ENCODE measurements at regions not wholly inside any gene's neighbourhood (a gene's known extent, or its start where the extent isn't known, plus 50 kb on each side); places are given as distances from the start of the nearest gene placed in this dataset.

DNA sequence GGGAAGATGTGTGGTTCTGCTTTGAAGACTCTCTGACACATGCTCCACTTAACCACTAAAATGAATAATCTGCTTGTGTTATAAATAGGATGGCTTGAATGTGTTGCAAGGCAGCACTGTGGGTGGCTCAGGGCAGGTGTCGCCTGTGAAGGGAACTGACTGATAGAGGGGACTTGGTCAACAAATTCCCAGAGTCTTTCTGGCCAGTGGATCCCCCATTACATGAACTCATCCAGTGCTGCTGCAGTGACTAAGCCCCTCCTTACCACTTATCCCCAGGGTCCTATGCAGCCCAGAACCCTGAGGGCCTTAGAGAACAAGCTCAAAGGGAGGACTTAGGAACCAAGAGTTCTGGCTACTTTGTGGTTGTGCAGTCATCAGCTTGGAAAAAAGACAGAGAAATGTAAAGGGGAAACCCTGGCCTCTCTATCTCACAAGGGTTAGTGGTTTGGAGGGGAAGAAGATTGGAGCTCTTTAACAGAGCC, 226.2 kb upstream of the TNP1 start:
- H3K4me3 ChIP-seq (ENCODE audit: low read depth, low read length), result no peak overlapping the region
- TF ChIP-seq, protein P1, sequence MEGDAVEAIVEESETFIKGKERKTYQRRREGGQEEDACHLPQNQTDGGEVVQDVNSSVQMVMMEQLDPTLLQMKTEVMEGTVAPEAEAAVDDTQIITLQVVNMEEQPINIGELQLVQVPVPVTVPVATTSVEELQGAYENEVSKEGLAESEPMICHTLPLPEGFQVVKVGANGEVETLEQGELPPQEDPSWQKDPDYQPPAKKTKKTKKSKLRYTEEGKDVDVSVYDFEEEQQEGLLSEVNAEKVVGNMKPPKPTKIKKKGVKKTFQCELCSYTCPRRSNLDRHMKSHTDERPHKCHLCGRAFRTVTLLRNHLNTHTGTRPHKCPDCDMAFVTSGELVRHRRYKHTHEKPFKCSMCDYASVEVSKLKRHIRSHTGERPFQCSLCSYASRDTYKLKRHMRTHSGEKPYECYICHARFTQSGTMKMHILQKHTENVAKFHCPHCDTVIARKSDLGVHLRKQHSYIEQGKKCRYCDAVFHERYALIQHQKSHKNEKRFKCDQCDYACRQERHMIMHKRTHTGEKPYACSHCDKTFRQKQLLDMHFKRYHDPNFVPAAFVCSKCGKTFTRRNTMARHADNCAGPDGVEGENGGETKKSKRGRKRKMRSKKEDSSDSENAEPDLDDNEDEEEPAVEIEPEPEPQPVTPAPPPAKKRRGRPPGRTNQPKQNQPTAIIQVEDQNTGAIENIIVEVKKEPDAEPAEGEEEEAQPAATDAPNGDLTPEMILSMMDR (IDR thresholded peaks at IDR 0.05; ENCODE audit: low read depth, low read length), result no peak

DNA sequence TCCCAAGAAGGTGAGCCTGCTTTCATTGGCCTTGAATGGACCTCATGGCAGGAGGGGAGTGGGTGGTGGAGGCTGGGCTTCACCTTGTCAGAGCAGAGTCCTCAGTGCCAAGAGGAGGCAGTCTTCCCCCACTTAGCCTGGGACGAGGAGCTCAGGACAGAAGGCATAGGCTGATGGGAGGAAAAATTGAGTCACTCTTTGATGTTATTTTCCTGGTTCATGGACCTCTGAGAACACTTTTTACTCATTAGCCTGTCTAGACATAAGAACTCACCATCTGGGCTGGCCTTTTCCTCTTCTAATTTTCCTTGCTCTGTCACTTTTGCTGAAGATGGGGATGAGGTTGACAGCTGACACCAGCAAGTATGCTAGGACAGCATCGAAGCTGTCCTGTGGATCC, 225.7 kb upstream of the TNP1 start:
- no peak overlapping the region for H3K4me3 ChIP-seq (ENCODE audit: low read depth, low read length)
- TF ChIP-seq, protein P1 (IDR thresholded peaks at IDR 0.05; ENCODE audit: low read depth, low read length), result no peak

DNA sequence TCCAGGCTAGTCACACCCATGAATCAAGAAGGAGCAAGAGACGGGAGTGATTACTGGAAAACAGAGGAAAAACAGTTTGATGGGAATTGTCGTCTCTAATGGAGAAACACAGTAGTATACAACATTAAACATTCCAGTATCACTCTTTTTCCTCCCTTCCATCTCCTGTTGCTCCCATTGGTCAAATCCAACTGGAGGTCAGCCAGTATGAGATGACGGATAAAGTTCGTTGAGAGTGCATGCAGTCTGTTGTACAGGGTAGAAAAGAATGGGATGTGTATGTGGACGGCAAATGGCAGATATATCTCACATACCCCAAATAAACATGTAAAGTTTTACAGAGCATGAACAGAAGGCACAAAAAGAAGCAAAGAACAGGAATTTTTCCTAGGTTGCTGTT, 221.9 kb upstream of the TNP1 start:
- no peak overlapping the region for H3K4me3 ChIP-seq (ENCODE audit: low read depth, low read length)
- TF ChIP-seq, protein P1 (IDR thresholded peaks at IDR 0.05; ENCODE audit: low read depth, low read length), result no peak

DNA sequence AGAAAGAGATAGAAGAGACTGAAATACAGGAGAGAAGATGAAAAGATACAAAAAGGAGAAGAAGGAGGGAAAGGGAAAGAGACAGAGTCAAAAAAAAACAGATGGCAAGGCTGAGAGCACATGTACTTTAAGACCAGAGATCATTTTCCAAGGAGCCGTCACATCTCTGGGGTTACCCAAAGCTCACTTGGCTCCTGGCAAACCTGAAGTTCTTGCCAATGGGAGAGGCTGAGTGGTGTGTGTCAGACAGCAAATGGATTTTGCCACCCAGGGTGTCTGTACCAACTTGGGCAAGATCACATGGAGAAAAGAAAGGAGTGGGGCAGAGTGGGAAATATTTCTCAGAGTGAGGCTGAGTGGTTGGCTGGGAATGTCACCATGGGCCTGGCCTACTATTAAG, 219.3 kb upstream of the TNP1 start:
- TF ChIP-seq, protein P1 (IDR thresholded peaks at IDR 0.05; ENCODE audit: low read depth, low read length), result no peak
- H3K4me3 ChIP-seq (ENCODE audit: low read depth, low read length), result no peak overlapping the region

DNA sequence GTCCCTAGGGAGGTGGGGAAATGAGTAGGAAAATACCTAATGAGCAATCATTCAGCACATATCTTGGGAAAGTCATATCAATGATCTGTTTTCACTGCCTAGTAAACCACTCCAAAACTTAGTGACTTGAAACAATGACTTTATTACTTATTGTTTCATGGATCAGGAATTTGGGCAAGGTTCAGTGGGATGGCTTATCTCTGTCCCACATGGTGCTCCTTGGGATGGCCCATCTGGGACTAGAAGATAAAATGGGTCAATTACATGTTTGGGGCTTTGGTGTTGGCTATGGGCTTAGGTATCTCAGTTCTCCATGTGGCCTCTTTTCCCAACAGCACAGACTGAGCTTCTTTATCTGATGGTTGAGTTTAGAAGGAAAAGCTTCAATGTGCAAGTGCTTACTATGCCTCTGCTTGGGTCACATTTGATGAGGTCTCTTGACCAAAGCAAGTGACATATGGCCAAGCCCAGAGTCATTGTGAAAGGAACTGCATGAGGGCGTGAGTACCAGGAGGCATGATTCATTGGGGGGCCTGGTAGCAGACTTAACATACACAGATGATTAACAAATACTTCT, 218.1 kb upstream of the TNP1 start:
- no peak overlapping the region for H3K4me3 ChIP-seq (ENCODE audit: low read depth, low read length)
- TF ChIP-seq, protein P1 (IDR thresholded peaks at IDR 0.05; ENCODE audit: low read depth, low read length), result no peak

DNA sequence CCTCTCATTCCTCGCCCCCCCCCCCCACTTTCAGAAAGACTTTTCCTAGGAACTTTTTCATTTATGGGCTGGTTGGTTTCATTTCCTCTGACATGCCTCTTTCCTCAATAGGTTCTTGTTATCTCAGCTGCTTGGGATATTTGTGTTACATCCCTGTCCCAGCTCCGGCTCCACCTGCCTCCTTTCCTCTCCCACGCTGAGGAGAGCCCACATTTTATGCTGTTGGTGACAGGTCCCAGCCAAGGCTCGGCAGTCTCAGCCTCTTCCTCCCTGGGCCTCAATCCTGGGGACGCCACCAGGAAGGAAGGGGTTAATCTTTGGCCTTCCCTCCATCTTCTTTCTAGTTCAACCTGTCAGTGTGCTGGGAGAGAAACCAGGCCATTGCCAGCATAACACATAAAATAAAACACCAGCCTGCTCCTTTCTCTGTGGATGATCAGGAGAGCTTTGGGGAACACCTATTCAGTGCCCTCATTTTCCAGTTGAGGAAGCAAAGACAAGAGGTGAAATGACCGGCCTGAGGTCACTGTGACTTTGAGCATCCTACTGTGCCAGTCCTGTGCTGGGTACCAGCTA, 216.9 kb upstream of the TNP1 start:
- TF ChIP-seq, protein P1 (IDR thresholded peaks at IDR 0.05; ENCODE audit: low read depth, low read length), result no peak
- H3K4me3 ChIP-seq (ENCODE audit: low read depth, low read length), result no peak overlapping the region

DNA sequence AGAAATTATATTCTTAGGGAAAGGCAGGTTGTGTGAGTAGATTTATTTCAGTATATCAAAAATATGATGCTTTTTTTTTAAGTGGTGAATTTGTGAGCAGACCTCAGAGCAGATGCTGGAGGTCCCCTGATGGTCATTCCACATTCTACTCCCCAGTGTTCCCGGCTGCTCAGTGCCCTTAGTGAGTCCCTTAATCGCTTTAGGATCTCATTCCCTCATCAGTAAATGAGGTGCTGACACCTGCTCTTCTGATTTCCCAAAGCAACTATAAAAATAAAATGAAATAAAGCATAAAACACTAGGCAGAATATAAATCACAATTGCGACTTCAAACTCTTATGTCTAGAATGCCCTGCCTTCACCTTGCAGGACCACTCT, 216.2 kb upstream of the TNP1 start:
- TF ChIP-seq, protein P1 (IDR thresholded peaks at IDR 0.05; ENCODE audit: low read depth, low read length), result no peak
- no peak overlapping the region for H3K4me3 ChIP-seq (ENCODE audit: low read depth, low read length)

Measured in WI38 (cell line).